ENCODE measurements at regions not wholly inside any gene's neighbourhood (a gene's known extent, or its start where the extent isn't known, plus 50 kb on each side); places are given as distances from the start of the nearest gene placed in this dataset.

DNA sequence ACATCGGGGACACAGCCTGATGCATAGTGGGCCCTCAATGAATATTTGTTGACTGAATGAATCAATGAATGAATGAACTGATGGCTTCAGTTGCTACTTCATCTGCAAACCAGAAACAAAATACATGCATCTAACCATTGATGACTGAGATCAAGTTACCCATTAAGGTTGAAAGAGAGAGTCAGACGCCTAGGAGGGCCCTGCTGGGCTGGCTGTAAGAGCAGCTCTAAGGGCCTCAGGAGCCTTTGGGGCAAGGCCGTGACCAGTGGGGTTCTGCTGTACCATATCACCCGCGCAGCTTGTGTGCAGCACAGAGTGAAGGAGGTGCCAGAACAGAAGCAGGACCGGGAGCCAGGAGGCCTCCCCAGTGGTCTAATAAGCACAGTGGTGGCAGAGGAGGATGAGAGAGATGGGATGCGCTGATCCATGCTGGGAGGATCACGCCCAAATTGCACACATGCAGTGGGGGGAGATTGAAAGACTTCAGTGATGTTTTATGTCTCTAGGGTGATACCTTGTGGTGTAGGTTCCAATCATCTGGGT lies 96.1 kb upstream of the KCNG1 start:
- Histone ChIP-seq H3K9me3 (ENCODE audit: control insufficient read depth, low read length) (no peaks in the 10 kb centered on the region), H3K27ac (ENCODE audit: insufficient read depth, low read length, poor library complexity, severe bottlenecking) (no peak overlapping the region), H3K36me3 (ENCODE audit: control insufficient read depth, insufficient read depth, low read length) (no peaks in the 10 kb centered on the region), H3K4me1 (ENCODE audit: control insufficient read depth, insufficient read depth, low read length, poor library complexity, severe bottlenecking) (no peaks in the 10 kb centered on the region), H3K27me3 (replicated peaks; ENCODE audit: control insufficient read depth, insufficient read depth, low read length, poor library complexity, severe bottlenecking) (peaks cover 11% of the 10 kb centered on the region), H3K4me3 (ENCODE audit: insufficient read depth, low read depth, low read length, poor library complexity, severe bottlenecking) (no peak overlapping the region)
- DNase-seq: no peak

DNA sequence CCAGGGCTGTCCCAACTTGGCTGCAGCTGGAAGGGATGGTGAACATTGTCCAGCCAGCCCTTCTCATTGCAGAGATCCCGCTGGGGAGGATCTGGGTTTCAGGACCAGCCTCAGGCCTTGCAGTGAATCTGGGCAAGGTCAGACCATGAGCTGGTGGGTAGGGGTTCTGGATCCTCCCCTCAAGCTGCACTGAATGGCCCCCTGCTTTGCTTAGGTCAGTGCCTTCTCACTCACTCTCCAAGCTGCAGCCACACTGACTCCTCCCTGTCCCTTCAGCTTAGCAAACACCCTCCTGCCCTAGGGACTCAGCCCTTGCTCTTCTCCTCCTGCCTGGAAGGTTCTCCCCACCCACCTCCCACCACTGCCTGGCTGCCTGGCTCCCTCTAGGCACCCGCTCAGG lies 95.3 kb upstream of the KCNG1 start:
- Histone ChIP-seq H3K27me3 (replicated peaks; ENCODE audit: control insufficient read depth, insufficient read depth, low read length, poor library complexity, severe bottlenecking) (peaks cover 15% of the 10 kb centered on the region), H3K4me3 (ENCODE audit: insufficient read depth, low read depth, low read length, poor library complexity, severe bottlenecking) (no peak overlapping the region), H3K9me3 (ENCODE audit: control insufficient read depth, low read length) (no peaks in the 10 kb centered on the region), H3K4me1 (ENCODE audit: control insufficient read depth, insufficient read depth, low read length, poor library complexity, severe bottlenecking) (no peaks in the 10 kb centered on the region), H3K36me3 (ENCODE audit: control insufficient read depth, insufficient read depth, low read length) (no peaks in the 10 kb centered on the region), H3K27ac (ENCODE audit: insufficient read depth, low read length, poor library complexity, severe bottlenecking) (no peak overlapping the region)
- DNase-seq: no peak

DNA sequence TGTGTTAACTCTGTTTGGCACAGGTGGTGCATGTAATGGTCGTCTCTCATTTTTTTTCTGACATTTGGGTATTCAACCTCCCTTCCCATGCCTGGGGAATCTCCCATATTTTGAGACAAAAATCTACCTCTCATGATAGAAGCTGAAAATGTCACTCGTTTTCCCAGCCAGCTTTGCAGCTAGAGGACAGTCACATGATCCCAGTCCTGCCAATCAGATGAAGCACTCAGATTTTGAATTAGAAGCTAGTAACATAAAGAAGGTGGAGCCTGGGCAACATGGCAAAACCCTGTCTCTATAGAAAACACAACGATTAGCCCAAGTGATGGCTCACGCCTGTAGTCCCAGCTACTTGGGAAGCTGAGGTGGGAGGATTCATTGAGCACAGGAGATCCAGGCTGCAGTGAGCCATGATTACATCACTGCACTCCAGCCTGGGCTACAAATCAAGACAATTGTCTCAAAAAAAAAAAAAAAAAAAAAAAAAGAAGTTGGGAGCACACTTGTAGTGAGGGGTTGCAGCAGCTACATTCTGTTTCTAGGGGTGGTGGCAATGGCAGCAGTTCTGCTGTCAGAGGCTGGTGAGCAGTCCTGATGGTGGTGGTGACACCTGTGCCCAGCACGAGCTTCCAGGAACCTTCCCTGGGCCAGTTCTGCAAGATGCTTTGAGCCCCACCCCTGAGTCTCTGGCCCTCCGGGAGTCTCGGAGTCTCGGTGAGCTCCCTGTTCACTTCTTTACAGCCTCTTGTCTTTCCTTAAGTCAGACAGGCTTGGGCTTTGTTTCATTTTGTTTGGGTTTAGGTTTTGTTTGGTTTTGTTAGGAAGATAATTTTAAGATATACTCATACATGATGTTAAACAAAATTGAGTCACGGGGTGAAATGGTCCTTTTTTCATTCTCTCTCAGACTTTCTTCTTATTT lies 94.1 kb upstream of the KCNG1 start:
- DNase-seq: no peak
- H3K27ac ChIP-seq (ENCODE audit: insufficient read depth, low read length, poor library complexity, severe bottlenecking): no peak overlapping the region
- H3K36me3 ChIP-seq (ENCODE audit: control insufficient read depth, insufficient read depth, low read length): no peaks in the 10 kb centered on the region
- peaks cover 11% of the 10 kb centered on the region for H3K27me3 ChIP-seq (replicated peaks; ENCODE audit: control insufficient read depth, insufficient read depth, low read length, poor library complexity, severe bottlenecking)
- H3K4me1 ChIP-seq (ENCODE audit: control insufficient read depth, insufficient read depth, low read length, poor library complexity, severe bottlenecking): no peaks in the 10 kb centered on the region
- no peak overlapping the region for H3K4me3 ChIP-seq (ENCODE audit: insufficient read depth, low read depth, low read length, poor library complexity, severe bottlenecking)
- H3K9me3 ChIP-seq (ENCODE audit: control insufficient read depth, low read length): no peaks in the 10 kb centered on the region

DNA sequence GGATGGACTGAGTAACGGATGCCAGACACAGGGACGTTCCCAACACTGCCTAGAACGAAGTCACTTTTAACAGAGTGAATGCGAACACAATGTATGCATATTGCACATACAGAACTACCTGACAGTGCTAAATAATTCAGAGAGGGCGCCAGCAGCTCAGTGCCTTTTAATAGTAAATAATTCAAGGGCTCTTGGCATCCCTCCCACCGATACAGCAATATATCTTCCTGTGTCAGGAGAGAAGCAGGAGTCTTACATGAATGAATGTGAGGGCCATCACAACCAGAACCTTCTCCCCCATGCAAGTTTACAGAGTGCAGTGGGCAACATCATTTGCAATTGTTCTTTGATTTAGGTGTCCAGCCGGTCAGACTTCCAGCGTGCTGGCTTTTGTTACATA lies 88.4 kb upstream of the KCNG1 start:
- Histone ChIP-seq H3K9me3 (ENCODE audit: control insufficient read depth, low read length) (no peaks in the 10 kb centered on the region), H3K4me3 (ENCODE audit: insufficient read depth, low read depth, low read length, poor library complexity, severe bottlenecking) (no peak overlapping the region), H3K36me3 (ENCODE audit: control insufficient read depth, insufficient read depth, low read length) (no peaks in the 10 kb centered on the region), H3K27me3 (replicated peaks; ENCODE audit: control insufficient read depth, insufficient read depth, low read length, poor library complexity, severe bottlenecking) (peaks cover 6% of the 10 kb centered on the region), H3K4me1 (ENCODE audit: control insufficient read depth, insufficient read depth, low read length, poor library complexity, severe bottlenecking) (no peaks in the 10 kb centered on the region), H3K27ac (ENCODE audit: insufficient read depth, low read length, poor library complexity, severe bottlenecking) (no peak overlapping the region)
- no peak for DNase-seq

GRCh38 chr20:51108638-51109363 lies 85.9 kb upstream of the KCNG1 start:
- Histone ChIP-seq H3K9me3 (ENCODE audit: control insufficient read depth, low read length) (no peaks in the 10 kb centered on the region), H3K27ac (ENCODE audit: insufficient read depth, low read length, poor library complexity, severe bottlenecking) (no peak overlapping the region), H3K4me1 (ENCODE audit: control insufficient read depth, insufficient read depth, low read length, poor library complexity, severe bottlenecking) (no peaks in the 10 kb centered on the region), H3K27me3 (replicated peaks; ENCODE audit: control insufficient read depth, insufficient read depth, low read length, poor library complexity, severe bottlenecking) (peaks cover 1% of the 10 kb centered on the region), H3K36me3 (ENCODE audit: control insufficient read depth, insufficient read depth, low read length) (no peaks in the 10 kb centered on the region), H3K4me3 (ENCODE audit: insufficient read depth, low read depth, low read length, poor library complexity, severe bottlenecking) (no peak overlapping the region)
- no peak for DNase-seq

- no peaks in the 10 kb centered on the region for H3K36me3 ChIP-seq (ENCODE audit: control insufficient read depth, insufficient read depth, low read length)
- H3K27me3 ChIP-seq (replicated peaks; ENCODE audit: control insufficient read depth, insufficient read depth, low read length, poor library complexity, severe bottlenecking): no peaks in the 10 kb centered on the region
- H3K4me1 ChIP-seq (ENCODE audit: control insufficient read depth, insufficient read depth, low read length, poor library complexity, severe bottlenecking): no peaks in the 10 kb centered on the region
- no peak overlapping the region for H3K27ac ChIP-seq (ENCODE audit: insufficient read depth, low read length, poor library complexity, severe bottlenecking)
- no peaks in the 10 kb centered on the region for H3K9me3 ChIP-seq (ENCODE audit: control insufficient read depth, low read length)
- no peak for DNase-seq
- no peak overlapping the region for H3K4me3 ChIP-seq (ENCODE audit: insufficient read depth, low read depth, low read length, poor library complexity, severe bottlenecking)
Observed at GRCh38 chr20:51106011-51106410, 83.1 kb upstream of the KCNG1 start.

DNA sequence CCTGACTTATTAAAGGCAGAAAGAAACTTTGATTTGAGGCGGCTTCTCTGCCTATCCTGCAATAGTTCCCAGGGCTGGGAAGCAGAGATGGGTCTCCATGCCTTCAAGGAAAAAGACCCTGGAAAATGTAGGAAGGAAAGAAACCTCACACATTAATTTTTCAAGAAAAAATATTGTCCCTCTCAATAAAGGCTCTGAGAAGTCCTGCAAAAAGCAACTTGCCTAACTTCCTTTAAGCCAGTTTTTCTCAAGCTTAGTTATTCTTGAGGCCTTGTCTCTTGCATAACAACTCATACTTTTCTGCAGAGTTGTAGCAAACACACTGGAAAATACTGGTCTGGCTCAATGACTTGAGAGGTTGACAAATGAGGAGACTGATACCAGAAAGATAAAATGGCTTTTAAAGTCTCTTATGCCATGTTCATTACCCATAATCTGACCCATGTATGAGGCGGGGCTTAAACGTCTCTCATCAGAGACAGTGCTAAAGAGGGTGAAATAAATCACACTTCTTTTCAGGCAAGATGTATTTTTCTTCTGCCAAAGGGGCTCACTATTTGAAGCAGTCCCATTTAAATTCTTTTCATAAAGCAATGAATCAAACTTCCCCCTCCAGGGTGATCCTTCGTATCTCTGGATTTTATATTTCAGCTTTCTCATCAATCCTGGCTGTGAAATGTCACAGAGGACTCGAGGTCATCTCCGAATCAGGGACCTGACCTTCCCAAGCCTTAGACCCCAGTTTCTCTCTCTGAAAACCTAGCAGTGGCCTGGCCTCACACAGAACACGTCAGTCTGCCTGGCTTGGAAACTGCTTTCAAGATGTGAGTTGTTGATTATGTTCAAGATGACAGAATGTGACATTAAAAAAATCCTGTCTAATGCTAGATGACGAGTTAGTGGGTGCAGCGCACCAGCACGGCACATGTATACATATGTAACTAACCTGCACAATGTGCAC lies 82.3 kb upstream of the KCNG1 start:
- H3K9me3 ChIP-seq (ENCODE audit: control insufficient read depth, low read length): no peaks in the 10 kb centered on the region
- H3K27me3 ChIP-seq (replicated peaks; ENCODE audit: control insufficient read depth, insufficient read depth, low read length, poor library complexity, severe bottlenecking): no peaks in the 10 kb centered on the region
- no peaks in the 10 kb centered on the region for H3K36me3 ChIP-seq (ENCODE audit: control insufficient read depth, insufficient read depth, low read length)
- H3K4me1 ChIP-seq (ENCODE audit: control insufficient read depth, insufficient read depth, low read length, poor library complexity, severe bottlenecking): no peaks in the 10 kb centered on the region
- no peak overlapping the region for H3K27ac ChIP-seq (ENCODE audit: insufficient read depth, low read length, poor library complexity, severe bottlenecking)
- no peak for DNase-seq
- H3K4me3 ChIP-seq (ENCODE audit: insufficient read depth, low read depth, low read length, poor library complexity, severe bottlenecking): no peak overlapping the region

DNA sequence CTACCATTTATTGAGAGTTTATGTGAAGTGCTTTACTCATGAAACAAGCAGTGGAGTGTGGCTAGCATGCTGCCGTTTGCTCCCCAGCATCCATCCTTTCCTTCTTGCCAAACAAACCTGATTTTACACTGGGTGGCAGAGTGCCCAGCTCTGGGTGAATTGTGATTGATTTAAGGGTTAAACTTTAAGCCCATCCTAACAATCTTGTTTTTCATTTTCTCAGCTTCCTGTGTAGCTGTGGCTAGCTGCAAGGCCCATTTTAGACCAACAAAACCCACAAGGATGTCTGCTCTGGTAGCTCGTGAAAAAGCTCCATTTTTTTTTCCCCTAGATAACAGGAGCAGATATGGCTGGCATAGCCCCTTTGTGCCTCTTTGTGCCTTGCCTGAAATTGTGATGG lies 77.7 kb upstream of the KCNG1 start:
- H3K27me3 ChIP-seq (replicated peaks; ENCODE audit: control insufficient read depth, insufficient read depth, low read length, poor library complexity, severe bottlenecking): no peaks in the 10 kb centered on the region
- H3K4me3 ChIP-seq (ENCODE audit: insufficient read depth, low read depth, low read length, poor library complexity, severe bottlenecking): no peak overlapping the region
- H3K4me1 ChIP-seq (ENCODE audit: control insufficient read depth, insufficient read depth, low read length, poor library complexity, severe bottlenecking): no peaks in the 10 kb centered on the region
- H3K27ac ChIP-seq (ENCODE audit: insufficient read depth, low read length, poor library complexity, severe bottlenecking): no peak overlapping the region
- no peaks in the 10 kb centered on the region for H3K9me3 ChIP-seq (ENCODE audit: control insufficient read depth, low read length)
- H3K36me3 ChIP-seq (ENCODE audit: control insufficient read depth, insufficient read depth, low read length): no peaks in the 10 kb centered on the region
- no peak for DNase-seq

GRCh38 chr20:51098284-51098810 lies 75.4 kb upstream of the KCNG1 start:
- H3K4me1 ChIP-seq (ENCODE audit: control insufficient read depth, insufficient read depth, low read length, poor library complexity, severe bottlenecking): no peaks in the 10 kb centered on the region
- no peak overlapping the region for H3K27ac ChIP-seq (ENCODE audit: insufficient read depth, low read length, poor library complexity, severe bottlenecking)
- DNase-seq: no peak
- no peaks in the 10 kb centered on the region for H3K9me3 ChIP-seq (ENCODE audit: control insufficient read depth, low read length)
- H3K36me3 ChIP-seq (ENCODE audit: control insufficient read depth, insufficient read depth, low read length): no peaks in the 10 kb centered on the region
- no peak overlapping the region for H3K4me3 ChIP-seq (ENCODE audit: insufficient read depth, low read depth, low read length, poor library complexity, severe bottlenecking)
- H3K27me3 ChIP-seq (replicated peaks; ENCODE audit: control insufficient read depth, insufficient read depth, low read length, poor library complexity, severe bottlenecking): peaks cover 3% of the 10 kb centered on the region
